ENCODE measurements at regions not wholly inside any gene's neighbourhood (a gene's known extent, or its start where the extent isn't known, plus 50 kb on each side); places are given as distances from the start of the nearest gene placed in this dataset.

- no peak for DNase-seq
Observed at GRCh38 chr12:115204957-115205754, 521.2 kb upstream of the TBX3 start.

- DNase-seq: no peak
Observed at GRCh38 chr12:115203701-115204100, 519.7 kb upstream of the TBX3 start.

- DNase-seq: no peak
Observed at GRCh38 chr12:115201966-115202365, 518.0 kb upstream of the TBX3 start.

GRCh38 chr12:115199831-115200230 lies 515.9 kb upstream of the TBX3 start:
- DNase-seq: no peak

- no peak for DNase-seq
Observed at GRCh38 chr12:115194857-115195256, 510.9 kb upstream of the TBX3 start.

GRCh38 chr12:115194448-115194847 lies 510.5 kb upstream of the TBX3 start:
- DNase-seq: no peak

GRCh38 chr12:115191342-115191741 lies 507.4 kb upstream of the TBX3 start:
- no peak for DNase-seq

- DNase-seq: no peak
Observed at GRCh38 chr12:115190010-115190770, 506.2 kb upstream of the TBX3 start.

GRCh38 chr12:115185506-115185905 lies 501.5 kb upstream of the TBX3 start:
- DNase-seq: no peak

- DNase-seq: no peak
Observed at GRCh38 chr12:115183752-115184151, 499.8 kb upstream of the TBX3 start.

GRCh38 chr12:115177899-115178298 lies 493.9 kb upstream of the TBX3 start:
- no peak for DNase-seq

GRCh38 chr12:115176741-115177400 lies 492.9 kb upstream of the TBX3 start:
- DNase-seq: no peak

GRCh38 chr12:115174920-115175319 lies 490.9 kb upstream of the TBX3 start:
- no peak for DNase-seq

- no peak for DNase-seq
Observed at GRCh38 chr12:115172521-115172920, 488.5 kb upstream of the TBX3 start.

- DNase-seq: no peak
Observed at GRCh38 chr12:115169981-115170380, 486.0 kb upstream of the TBX3 start.

- no peak for DNase-seq
Observed at GRCh38 chr12:115166698-115167315, 482.8 kb upstream of the TBX3 start.

GRCh38 chr12:115163710-115164109 lies 479.7 kb upstream of the TBX3 start:
- DNase-seq: no peak

GRCh38 chr12:115160271-115161128 lies 476.5 kb upstream of the TBX3 start:
- no peak for DNase-seq

GRCh38 chr12:115158816-115159215 lies 474.8 kb upstream of the TBX3 start:
- DNase-seq: no peak

- no peak for DNase-seq
Observed at GRCh38 chr12:115155665-115156645, 472.0 kb upstream of the TBX3 start.

Measured in NCI-H2227 treated with DMSO at 0.1 percent for 48 hours (cell line).